ENCODE measurements at regions not wholly inside any gene's neighbourhood (a gene's known extent, or its start where the extent isn't known, plus 50 kb on each side); places are given as distances from the start of the nearest gene placed in this dataset.
"Not testable (repeated sequence)": the region's sequence is repeated elsewhere in the genome, so short reads cannot be mapped to it uniquely, and the experiment has no call there.

DNA sequence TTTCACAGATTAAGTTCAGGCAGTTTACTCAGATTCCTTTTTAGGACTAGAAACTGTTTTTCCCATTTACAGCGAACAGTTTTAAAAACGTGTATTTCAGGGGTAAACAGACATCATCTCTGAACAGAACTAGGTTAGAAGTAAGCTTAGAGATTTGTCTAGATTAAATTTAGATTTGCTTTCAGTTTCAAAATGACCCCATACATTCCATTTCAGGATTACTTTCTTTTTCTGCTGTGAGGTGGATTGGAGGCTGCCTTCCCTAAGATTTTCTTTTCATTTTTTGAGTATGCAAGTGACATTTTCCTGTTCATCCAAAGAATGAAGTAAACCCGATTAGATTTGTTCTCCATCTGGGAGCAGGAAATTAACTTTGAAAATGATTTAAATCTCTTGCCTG is 747.2 kb downstream of the KHDRBS2 start:
- H3K36me3 Mint-ChIP-seq (ENCODE audit: unreplicated experiment), result no peaks in the 10 kb centered on the region
- H3K27ac Mint-ChIP-seq (ENCODE audit: unreplicated experiment), result no peak overlapping the region
- no peaks in the 10 kb centered on the region for H3K4me1 Mint-ChIP-seq (ENCODE audit: low read depth, unreplicated experiment)
- peaks cover 1% of the 10 kb centered on the region for H3K9me3 Mint-ChIP-seq (ENCODE audit: unreplicated experiment)
- TF ChIP-seq, protein P1, sequence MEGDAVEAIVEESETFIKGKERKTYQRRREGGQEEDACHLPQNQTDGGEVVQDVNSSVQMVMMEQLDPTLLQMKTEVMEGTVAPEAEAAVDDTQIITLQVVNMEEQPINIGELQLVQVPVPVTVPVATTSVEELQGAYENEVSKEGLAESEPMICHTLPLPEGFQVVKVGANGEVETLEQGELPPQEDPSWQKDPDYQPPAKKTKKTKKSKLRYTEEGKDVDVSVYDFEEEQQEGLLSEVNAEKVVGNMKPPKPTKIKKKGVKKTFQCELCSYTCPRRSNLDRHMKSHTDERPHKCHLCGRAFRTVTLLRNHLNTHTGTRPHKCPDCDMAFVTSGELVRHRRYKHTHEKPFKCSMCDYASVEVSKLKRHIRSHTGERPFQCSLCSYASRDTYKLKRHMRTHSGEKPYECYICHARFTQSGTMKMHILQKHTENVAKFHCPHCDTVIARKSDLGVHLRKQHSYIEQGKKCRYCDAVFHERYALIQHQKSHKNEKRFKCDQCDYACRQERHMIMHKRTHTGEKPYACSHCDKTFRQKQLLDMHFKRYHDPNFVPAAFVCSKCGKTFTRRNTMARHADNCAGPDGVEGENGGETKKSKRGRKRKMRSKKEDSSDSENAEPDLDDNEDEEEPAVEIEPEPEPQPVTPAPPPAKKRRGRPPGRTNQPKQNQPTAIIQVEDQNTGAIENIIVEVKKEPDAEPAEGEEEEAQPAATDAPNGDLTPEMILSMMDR (IDR thresholded peaks at IDR 0.05; ENCODE audit: partially characterized antibody, unreplicated experiment), result no peak
- DNase-seq, result no peak
- no peak overlapping the region for H3K4me3 Mint-ChIP-seq (ENCODE audit: unreplicated experiment)
- H3K27me3 Mint-ChIP-seq (ENCODE audit: unreplicated experiment), result no peaks in the 10 kb centered on the region

DNA sequence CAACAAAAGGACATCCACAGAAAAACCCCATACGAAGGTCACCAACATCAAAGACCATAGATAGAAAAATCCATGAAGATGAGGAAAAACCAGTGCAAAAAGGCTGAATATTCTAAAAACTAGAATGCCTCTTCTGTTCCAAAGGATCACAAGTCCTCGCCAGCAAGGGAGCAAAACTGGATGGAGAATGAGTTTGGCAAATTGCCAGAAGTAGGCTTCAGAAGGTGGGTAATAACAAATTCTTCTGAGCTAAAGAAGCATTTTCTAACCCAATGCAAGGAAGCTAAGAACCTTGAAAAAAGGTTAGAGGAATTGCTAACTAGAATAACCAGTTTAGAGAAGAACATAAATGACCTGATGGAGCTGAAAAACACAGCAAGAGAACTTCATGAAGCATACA is 753.3 kb downstream of the KHDRBS2 start:
- not testable (repeated sequence) for H3K36me3 Mint-ChIP-seq (ENCODE audit: unreplicated experiment); H3K27me3 Mint-ChIP-seq (ENCODE audit: unreplicated experiment); H3K4me3 Mint-ChIP-seq (ENCODE audit: unreplicated experiment); H3K9me3 Mint-ChIP-seq (ENCODE audit: unreplicated experiment); DNase-seq; H3K4me1 Mint-ChIP-seq (ENCODE audit: low read depth, unreplicated experiment); H3K27ac Mint-ChIP-seq (ENCODE audit: unreplicated experiment)

Data from glutamatergic neuron (in vitro differentiated cells).